HG02852 (cell line): ENCODE measurements at regions not wholly inside any gene's neighbourhood (a gene's known extent, or its start where the extent isn't known, plus 50 kb on each side); places are given as distances from the start of the nearest gene placed in this dataset.

Experiments used
- ATAC-seq: cut with Tn5 transposase; IDR thresholded peaks from one replicate; pipeline ENCODE4 v1.9.1; 2021; ENCODE audit warnings: mild to moderate bottlenecking, moderate library complexity; ENCODE audit not compliant: unreplicated experiment

DNA sequence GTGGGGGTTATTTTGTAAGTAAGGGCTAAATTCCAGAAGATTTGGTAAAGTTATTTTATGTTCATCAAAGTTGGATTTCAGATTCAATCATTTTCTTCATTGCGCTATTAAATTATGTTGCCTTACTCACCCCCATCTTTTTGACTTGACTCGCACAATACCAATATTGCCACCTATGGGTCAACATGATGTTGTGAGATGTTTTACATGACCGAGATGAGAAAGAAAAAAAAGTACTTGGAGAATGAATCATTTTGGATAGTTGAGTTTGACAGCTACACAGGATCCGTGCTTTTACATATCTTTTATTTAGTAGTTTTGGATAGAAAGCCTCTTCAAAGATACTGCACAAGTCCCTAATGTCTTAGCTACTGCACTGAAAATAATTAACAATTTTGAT lies 224.2 kb upstream of the EMCN start:
- no peak for ATAC-seq

DNA sequence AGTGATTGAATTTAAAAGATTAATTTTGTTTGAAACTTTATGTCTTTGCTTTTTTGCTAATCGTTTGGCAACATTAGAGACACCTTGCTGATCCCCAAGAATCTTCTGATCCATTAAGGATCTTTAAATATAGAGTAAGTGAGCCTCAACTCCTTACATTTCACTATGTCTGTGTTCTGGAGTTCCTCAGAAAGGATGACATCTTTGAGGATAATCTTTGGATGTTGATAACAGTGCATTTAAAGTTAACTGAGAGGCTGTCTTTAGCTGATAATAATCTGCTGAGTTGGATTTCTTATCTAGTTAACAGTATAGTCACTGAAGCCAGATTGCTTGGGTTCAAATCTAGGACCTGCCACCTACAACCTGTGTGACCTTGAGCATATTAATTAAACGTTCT lies 221.6 kb upstream of the EMCN start:
- no peak for ATAC-seq

DNA sequence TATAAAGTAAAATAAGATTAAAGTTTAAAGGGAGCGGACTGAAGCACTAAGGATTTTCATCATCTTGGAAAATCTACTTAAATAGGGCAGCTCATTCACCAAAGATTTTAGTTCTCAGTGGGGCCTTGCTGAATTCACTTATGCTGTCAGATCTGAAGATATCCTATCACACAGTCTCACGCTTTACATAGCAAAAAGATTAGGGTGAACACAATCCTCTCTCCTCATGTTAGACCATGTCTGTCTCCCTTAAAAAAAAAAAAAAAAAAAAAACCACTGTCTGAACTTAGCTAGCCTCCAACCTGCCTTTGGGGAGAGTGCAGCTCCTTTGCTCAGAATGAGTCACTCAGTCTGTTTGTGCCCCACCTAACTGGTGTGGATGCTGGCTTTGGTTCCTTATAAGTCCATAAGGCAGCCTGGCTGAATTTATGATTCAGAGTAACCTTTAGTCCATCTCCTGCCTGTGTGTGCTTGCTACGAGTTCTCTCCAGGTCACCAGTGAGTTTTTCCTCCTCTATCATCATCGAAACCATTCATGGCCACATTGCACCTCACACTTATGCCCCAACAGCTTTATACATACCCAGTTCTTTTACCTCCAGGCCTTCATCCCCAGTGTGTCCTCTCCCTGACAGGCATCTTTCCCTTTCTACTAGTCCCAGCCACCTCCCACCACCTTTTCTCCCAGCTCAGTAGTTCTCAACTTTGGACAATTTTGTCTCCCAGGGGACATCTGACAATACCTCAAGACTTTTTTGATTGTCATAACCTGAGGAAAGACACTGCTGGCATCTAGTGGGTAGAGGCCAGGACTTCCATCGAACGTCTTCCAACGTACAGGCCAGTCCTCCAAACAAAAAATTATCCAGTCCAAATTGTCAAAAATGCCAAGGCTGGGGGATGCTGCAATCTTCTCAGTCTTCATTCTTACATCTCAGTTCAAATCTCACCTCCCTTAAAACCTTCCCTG lies 220.7 kb upstream of the EMCN start:
- ATAC-seq, result peak; percentile 70

DNA sequence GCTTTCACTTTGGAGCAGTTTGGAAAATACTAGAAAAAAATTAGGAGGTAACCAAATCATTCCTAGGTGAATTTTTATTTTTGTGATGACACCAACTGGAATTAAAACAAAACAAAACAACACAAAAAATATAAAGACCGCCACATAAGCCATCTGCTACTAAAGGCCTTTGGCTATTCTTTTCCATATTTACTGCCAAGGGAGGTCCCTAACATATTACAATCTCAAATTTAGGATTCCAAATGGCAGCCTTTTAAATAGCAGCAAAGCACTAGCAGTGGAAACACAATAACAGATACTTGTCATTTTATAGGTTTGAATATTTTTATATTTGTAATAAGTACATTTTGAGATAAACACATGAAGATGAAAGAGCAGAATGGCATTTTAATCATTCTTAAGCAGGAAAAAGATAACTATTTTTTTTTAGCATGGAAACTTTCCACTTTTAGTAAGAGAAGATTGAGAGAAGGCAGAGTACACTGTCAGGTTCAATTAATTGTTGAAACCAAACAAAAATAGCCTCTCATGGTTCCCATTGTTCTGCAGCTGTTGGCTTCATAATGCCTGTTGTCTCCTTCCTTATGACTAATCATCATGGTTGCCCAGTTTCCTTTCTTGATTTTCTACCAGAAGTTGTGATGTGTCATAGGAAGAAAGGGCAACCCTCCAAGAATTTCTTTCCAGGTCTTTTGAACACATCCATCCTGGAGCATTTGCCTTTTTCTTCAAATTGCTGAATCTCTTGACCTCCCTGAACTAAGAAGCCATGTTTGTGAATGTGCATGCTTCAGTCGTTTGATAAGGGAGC lies 219.0 kb upstream of the EMCN start:
- ATAC-seq, result no peak

DNA sequence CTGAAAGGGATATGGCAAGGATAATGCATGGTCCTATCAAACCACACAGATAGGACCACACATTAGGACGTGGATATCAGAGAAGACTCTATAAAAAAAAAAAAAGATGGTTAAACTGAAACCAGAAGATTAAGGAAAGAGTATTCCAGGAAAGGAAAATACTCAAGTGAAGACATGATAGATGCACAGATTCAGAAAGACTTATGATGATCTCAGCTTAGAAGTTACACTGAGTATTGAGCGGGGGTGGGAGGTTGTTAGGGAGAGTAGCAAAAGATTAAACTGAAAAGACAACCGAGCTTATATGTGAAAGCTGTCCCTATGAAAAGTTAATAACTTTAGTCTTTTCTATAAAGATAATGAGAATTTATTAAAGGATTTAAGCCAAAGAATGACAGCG lies 211.0 kb upstream of the EMCN start:
- no peak for ATAC-seq

DNA sequence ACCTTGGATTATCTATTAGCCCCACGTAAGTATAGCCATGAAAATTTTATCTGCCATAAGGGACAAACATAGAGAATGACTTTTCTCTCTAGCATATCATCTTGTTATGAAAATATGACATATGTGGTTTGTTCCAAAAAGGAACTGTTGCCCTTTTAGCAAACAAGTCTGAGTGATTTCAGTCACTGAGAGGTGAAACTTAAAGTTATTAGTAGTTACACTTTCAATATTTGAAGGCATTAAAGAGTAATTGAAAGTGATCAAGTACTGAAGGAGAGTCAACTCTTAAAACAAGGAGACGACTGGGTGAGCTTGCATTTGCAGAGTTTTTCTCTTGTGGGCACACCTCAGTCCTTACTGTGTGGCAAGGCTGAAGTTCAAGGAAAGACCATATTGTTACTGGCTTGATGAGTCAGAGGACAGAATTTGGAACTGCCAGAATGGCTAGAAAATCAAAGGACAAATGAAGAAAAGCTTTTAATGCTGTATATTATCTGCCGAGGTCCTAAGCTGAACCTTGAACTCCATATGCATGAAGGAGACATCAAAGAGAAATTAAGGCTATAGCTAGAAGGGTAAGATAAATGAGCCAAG lies 205.1 kb upstream of the EMCN start:
- peak; percentile 81 for ATAC-seq

DNA sequence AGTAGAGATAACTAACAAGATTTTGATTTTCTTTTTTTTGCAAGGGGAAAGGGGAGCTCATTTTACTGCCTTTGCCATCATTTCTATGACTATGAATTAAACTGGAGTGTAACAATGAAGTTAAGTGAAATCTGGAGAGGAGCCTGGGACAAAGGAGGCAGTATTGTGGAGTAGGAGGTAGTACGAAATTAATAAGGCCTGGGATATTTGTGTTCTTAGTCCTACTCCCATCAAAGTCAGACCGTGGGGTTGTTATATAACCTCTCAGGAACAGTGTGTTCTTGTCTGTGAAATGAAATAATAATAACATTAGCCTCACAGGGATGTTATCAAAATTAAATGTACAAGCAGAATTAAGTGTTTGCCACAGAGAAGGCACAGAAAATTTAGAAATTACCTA lies 204.3 kb upstream of the EMCN start:
- no peak for ATAC-seq

DNA sequence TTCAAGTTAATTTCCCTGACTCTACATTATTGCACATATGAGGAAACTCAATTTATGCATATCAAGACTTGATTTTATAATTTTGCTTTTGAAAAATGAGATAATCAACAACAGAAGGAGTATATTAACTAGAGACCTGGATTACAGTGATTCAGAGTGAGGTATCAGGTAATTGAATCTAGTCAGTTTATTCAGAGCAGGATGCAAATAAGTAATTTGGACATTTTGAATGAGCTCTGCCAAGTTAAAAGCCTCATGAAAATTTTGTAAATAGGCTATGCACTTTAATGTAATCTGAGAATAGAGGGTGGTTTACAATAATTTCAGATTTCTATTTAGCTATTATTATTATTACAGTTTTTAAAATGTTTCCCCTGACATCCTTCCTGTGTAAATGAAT lies 203.7 kb upstream of the EMCN start:
- no peak for ATAC-seq

DNA sequence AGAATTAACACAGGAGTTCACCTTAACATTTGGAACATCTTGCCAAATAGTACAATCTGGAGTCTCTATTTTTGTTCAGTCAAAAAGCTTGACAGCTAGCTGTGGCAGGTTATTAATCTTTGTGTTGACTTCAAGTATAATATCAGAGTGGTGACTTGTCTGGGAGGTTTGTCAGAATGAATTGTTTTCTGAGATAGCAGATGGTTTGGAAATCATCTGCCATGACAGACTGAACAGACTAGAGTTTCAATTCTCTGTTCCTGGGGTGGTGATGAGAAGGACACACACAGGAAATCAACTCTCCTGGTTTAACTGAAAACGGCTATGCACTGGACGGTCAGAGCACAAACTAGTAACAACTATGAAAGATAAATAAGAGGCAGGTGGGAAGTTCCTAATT lies 203.3 kb upstream of the EMCN start:
- no peak for ATAC-seq

DNA sequence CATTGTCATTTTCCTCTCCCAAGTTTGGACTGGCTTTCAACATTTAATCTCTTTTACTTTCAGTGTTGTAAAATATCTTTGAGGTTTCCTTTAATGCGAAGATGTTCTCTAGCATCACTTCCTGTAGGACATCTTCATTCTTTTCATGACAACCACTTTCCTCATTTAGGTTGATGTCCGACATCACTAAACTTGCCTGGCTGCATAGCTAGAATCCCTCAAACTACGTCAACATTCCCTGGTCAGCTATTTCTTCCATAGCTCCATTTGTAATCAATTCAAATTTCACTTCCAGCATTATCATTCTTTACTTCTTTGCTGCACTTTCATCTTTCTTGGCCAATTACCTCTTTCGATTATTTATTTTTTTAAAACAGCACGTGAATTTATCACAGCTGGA lies 198.6 kb upstream of the EMCN start:
- no peak for ATAC-seq

DNA sequence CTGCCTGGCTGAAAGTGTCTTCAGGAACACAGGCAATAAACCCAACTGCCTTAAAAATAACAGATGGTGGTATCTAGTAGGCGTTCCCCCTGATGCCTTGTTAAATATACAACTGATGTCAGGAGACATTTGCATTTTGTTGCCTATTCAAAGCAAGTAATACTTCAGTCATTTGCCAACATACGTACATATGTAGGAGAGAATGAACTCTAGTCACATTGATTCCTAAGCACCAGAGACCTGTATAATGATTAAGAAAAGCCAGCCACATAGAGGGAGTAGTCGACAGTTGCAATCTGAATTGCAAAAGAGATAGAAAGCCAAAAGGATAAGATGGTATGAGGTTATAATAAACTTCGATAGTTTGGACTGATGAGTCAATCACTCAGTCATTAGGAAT lies 191.0 kb upstream of the EMCN start:
- ATAC-seq, result no peak

DNA sequence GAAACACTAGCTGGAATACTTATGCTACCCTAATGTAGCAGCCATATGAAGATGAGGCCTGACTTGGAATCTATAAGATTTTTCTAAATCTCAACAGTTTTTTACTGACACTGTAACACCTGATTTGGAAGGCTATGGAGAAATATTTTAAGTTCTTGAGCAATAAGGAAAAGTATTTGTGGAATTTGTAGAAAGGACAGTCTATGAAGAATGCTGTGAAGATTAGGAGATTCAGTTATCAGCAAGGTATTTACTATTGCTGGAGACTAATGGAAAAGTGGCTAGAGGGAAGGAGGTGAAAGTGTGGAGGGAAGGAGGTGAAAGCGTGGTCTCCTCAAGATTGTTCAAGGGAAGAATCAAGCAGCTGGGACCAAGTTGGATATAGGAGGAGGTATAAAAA lies 190.0 kb upstream of the EMCN start:
- no peak for ATAC-seq

DNA sequence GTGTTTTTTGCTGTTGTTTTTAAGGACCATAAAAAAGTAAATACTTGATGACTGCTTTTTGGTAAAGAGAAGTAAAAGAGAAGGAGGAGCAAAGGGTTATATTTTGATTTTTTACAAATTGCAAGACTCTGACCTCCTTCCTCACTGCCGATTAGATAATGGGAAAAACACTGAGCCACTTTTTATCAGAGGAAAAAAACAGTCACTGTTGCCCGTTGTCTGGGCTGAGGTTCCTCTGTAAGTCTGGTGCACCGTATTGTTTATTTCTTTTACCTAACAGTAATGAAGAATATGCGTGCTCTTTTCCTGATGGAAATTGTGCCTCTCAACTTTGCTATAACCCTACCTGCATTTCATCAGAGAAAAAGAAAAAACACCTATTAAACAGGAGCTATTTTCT lies 178.7 kb upstream of the EMCN start:
- ATAC-seq, result no peak

DNA sequence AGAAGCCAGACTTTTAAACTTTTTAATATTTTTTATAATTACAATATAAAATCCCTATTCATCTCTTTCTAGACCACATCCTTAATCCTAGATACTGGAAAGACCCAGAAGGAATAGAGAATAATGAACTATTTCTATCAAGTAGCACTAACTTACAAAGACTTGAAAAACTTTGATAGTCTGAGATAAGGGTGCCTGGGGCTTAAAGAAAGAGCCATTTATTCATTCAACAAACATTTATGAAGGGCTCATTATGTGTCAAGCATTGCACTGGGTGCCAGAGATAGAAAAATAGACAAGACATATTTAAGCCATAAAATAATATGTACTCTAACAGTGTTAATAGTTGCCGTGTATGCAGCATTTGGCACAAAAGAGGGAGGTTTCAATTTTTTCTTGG lies 178.0 kb upstream of the EMCN start:
- no peak for ATAC-seq

DNA sequence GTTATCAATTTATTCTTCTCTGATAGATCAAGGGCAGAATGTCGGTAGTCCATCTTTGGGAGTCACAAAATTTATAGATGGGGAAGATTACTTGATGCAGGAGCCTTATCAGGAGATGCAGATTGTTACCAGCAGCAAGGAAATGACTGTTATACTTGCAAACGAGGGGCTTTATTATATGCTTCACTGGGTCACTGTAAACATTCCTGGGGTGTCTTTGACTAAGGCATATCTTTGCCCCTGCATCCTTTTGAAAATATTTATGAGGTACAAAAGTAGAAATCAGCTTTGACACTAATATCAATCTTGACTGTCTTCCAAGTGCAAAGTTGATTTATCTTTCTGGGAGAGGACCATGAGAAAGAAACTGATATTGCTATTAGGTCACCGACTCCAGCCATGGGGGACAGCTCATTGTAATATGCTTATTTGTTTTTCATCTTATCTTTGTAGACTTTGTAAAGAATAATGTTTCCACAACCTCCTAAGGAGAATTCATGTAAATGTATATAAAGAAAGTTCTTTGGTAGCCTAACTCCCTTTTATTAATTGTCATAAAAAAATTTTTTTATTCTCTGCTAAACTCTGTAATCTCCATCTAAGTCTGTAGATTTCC lies 177.3 kb upstream of the EMCN start:
- no peak for ATAC-seq

DNA sequence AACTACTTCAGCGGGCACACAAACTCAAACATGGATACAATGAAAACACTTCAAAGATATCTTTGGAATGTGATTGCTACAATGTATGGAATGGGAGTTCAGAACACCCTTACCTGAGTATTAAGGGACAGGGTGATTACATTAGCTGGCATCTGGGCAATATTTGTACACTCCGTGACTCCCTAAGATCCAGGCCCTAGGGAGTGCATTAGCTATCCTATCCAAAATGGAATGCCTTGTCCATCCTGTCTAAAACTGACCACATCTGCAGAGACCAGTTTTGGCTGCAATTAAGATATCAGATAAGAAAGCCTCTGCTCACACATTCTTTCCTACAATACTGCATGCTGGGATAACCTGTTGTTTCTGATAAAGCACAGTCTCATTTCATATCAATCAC lies 176.6 kb upstream of the EMCN start:
- ATAC-seq, result no peak

DNA sequence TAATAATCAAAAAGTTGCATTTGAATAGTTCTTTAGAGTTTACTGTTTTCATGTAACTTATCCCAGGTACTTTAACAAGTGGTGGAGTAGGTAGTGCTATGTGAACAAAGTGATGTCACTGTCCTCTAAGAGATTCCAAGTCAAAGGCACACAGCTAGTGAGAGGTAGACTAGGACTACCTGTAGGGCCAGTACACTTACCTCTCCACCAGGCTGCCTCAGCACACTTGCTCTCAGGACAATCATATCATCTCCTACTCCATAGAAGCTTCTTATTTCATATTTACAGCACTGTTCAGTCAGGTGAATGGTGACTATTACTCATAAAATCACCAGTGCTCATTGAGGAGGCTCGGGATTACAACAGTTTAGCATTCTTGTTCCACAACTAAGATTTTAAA lies 173.0 kb upstream of the EMCN start:
- no peak for ATAC-seq

DNA sequence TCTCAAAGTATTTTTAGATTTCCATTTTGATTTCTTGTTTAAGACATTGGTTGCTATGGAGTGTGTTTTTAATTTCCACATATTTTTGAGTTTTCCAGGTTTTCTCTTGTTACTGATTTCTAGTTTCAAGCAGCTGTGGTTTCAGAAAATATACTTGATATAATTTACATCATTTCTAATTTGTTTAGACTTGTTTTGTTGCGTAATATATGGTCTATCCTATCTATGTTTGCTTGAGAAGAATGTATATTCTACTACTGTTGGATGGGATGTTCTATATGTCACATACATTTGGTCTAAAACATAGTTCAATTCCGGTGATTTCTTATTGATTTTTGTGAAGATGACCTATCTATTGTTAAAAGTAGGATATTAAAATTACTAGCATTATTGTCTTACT lies 170.5 kb upstream of the EMCN start:
- ATAC-seq, result no peak

DNA sequence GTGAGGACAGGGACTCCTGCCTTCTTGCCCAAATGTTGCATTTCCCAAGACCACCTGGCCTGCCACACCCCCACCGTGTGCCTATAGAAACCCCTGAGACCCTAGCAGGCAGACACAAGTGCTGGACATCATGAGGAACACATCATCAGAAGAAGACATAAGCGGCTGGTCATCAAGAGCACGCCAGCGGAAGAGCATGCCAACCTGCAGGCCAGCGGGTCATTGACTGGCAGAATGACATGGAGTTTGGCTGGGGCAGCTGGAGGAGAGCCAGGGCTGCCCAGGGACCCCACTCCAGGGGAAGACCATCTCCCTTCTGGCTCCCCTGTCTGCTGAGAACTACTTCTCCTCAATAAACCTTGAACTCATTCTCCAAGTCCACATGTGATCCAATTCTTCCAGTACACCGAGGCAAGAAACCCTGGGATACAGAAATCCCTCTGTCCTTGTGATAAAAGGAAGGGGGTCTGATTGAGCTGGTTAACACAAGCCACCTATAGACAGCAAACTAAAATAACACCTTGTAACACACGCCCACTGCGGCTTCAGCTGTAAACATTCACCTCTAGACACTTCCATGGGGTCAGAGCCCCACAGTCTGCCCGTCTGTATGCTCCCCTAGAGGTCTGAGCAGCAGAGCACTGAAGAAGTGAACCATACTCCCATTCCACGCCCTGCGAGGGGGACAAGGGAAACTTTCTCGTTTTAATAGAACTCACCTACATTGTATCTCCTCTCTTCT lies 164.8 kb upstream of the EMCN start:
- no peak for ATAC-seq

DNA sequence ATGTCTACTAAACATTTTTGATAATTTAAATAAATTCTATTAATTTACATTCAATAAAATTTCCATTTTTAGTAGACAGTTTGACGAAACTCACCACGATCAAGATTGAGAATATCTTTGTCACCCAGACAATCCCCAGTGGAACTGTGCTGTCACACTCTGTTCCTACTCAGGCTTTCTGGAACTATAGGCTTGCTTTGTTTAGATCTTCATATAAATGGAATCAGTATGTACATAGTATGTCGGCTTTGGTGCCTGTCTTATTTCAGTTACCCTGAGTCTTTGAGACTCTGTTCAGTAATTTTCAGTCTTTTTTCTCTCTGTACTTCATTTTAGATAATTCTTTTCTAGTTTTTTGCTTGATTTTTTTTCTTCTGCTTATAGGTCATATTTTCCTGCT lies 163.5 kb upstream of the EMCN start:
- no peak for ATAC-seq

DNA sequence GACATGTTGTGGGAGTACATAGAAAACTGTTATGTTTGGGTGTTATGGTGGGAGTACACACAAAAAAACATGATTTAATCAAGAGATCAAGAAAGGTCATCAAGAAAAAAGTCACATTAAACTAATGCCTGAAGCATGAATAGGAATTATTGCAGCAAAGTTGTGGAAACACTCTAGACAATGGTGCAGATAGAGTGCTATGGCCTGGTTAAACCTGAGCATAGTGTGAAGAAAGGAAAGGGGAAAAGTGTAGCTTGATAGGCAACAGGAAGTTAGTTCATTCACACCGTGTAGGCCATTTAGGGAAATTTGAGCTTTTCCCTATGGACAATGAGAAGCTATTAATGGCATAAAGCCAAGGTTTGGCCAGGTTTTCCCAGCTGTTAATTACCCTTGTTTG lies 162.1 kb upstream of the EMCN start:
- ATAC-seq, result no peak
